ENCODE measurements at regions not wholly inside any gene's neighbourhood (a gene's known extent, or its start where the extent isn't known, plus 50 kb on each side); places are given as distances from the start of the nearest gene placed in this dataset.

DNA sequence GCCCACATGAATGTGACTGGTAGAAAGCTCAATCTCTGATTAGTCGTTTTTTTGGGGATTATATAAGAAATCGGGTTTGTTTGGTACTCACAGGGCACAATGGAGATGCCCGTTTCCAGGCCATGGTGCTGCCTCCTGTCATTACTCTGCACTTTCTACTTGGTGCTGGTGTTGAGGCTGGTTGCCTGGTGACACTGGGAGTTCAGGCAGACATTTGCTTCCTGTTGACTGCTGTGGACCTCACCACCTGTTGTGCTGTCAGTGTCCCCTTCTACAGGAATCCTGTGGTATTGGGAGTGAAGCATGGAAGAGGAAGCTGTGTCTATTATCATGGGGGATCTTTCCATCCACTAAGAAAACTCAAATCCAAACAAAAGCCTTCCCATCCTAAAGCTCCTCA is 227.2 kb upstream of the TBL1XR1 start:
- TF ChIP-seq CTCF (IDR thresholded peaks at IDR 0.05; ENCODE audit: insufficient read depth, missing control alignments) = no peak
- DNase-seq (ENCODE audit: insufficient read length, low spot score) (no peak), FAIRE-seq (no peak)

DNA sequence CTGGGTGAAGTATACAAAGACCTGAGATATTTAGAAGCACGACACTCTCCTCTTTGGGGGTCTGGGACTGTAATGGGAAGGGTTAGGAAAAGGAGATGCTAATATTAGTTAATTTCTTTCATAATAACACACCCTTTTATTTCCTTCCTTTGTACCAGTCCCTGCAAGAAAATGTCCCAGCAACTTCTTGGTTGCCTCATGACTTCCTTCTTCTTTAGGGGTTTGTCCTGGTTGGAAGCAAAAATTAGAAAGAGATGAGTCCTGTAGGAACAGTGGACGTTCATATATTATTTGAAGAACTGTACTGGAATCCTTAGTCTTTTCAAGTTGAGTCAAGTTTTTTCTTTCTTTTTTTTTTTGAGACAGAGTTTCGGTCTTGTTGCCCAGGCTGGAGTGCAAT is 227.8 kb upstream of the TBL1XR1 start:
- DNase-seq (ENCODE audit: insufficient read length, low spot score) = no peak
- no peak for TF ChIP-seq CTCF (IDR thresholded peaks at IDR 0.05; ENCODE audit: insufficient read depth, missing control alignments)
- FAIRE-seq = no peak

DNA sequence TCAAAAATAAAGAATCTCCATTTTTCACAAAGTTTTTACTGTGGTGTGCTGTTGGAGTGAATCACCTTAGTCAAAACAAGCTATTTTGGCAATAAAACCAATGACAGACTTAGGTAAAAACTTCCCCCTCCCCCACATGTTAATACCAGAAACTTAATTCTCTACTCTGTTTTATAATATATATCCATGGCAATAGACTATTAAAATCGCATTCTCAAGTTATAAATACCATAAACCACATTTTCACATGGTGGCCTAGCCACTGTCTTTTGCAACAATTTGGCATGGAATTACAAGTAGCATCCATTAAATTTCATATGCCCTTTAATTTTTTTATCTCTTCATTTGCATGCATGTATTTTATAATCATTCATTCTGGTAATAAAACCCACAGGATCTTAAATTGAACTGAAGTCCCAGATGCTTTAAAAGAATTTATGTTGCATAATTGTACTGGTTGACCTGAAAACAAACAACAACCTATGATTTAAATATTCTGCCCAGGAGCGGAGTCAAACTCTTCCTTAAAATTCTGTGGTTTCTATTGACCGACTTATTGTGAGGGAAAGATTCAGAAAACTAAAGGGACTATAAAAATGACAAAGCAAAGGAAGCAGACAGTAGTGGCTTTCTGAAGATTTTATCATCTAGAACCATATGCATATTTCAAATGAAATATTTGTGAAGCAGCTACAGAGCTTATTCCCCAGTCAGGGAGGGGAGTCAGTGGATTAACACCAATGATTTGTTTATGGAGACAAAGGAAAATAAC is 229.0 kb upstream of the TBL1XR1 start:
- no peak for TF ChIP-seq CTCF (IDR thresholded peaks at IDR 0.05; ENCODE audit: insufficient read depth, missing control alignments)
- no peak for DNase-seq (ENCODE audit: insufficient read length, low spot score)
- FAIRE-seq = no peak

DNA sequence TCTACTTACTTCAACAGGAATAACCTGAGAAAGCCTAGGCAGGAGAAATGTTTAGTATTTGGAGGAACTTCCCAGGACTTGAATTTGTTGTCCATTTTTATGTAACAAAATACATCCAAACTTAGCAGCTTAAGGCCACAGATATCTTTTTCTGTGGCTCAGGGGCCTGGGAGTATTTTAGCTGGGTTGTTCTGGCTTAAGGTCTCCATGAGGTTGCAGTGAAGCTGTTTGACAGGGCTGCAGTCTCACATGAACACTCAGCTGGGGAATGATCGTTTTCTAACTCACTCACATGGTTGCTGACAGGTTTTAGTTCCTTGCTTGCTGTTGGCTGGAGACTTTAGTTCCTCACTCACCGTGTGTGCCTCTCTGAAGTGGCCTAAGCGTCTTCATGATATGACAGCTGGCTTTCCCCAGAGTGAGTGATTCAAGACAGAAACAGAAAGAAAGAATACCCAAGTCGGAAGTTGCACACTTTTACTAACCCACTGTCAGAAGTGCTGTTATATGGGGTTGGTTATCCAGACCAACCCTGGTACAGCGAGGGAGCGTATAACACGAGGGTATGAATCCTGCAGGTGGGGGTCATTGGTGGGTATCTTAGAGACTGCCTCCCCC is 229.7 kb upstream of the TBL1XR1 start:
- FAIRE-seq (no peak), DNase-seq (ENCODE audit: insufficient read length, low spot score) (no peak)

DNA sequence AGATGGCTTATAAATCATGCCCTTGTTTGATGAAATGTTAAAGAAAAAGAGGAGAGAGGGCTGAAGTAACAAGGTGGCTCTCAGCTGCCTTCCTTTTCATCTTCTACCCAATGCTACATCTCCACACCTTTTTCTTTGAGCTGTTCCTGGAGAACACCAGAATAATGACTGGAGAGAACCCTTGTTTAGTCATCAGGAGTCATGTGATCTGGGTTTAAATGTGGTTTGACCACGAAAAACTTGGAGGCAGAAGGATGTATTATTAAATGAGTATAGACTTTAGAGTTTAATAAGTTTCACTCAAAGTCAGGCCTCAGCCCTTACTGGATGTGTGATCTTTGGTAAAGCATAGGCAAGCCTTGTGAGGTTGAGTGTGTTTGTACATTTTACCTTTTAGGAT is 230.3 kb upstream of the TBL1XR1 start:
- TF ChIP-seq CTCF (IDR thresholded peaks at IDR 0.05; ENCODE audit: insufficient read depth, missing control alignments) = no peak
- DNase-seq (ENCODE audit: insufficient read length, low spot score) (no peak), FAIRE-seq (no peak)

More for the DNA sequence above, 229.7 kb upstream of the TBL1XR1 start:
- no peak for TF ChIP-seq CTCF (IDR thresholded peaks at IDR 0.05; ENCODE audit: insufficient read depth, missing control alignments)

GRCh38 chr3:177429079-177429478 is 231.8 kb upstream of the TBL1XR1 start:
- no peak for FAIRE-seq
- no peak for TF ChIP-seq CTCF (IDR thresholded peaks at IDR 0.05; ENCODE audit: insufficient read depth, missing control alignments)

DNA sequence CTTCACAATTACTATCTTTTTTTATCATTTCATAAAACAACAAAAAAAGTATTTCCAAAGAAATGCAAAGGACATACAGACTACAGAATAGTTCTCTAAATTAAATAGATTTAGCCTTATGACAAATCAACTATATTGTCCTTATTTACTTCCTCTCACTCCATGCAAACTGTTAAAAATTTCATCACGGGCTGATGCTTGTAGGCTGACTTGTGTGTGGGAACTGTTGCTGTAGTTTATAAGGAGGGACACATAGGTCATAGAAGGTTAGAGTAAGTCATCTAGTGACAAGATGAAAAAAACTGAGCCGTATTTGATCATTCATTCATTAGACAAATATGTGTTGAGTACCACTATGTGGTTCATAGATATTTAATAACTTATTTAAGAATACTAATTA is 232.5 kb upstream of the TBL1XR1 start:
- DNase-seq (ENCODE audit: insufficient read length, low spot score) (no peak), FAIRE-seq (no peak)
- no peak for TF ChIP-seq CTCF (IDR thresholded peaks at IDR 0.05; ENCODE audit: insufficient read depth, missing control alignments)

More at GRCh38 chr3:177429079-177429478, 231.8 kb upstream of the TBL1XR1 start:
- no peak for DNase-seq (ENCODE audit: insufficient read length, low spot score)
